ENCODE measurements at regions not wholly inside any gene's neighbourhood (a gene's known extent, or its start where the extent isn't known, plus 50 kb on each side); places are given as distances from the start of the nearest gene placed in this dataset.

GRCh38 chr4:129929052-129929451 lies 833.1 kb downstream of the C4orf33 start:
- H3K36me3 ChIP-seq (ENCODE audit: control insufficient read depth in 4 of 4, insufficient read depth in 4 of 4, low read length in 4 of 4), result no peaks in the 10 kb centered on the region
- no peaks in the 10 kb centered on the region for H3K4me1 ChIP-seq (ENCODE audit: control insufficient read depth in 5 of 5, insufficient read depth in 5 of 5, low read length in 5 of 5)
- H3K4me3 ChIP-seq, result no peak overlapping the region
- H3K27ac ChIP-seq (ENCODE audit: low read depth in 1 of 2, low read length in 1 of 2), result no peak overlapping the region
- ATAC-seq (ENCODE audit: insufficient read depth, low FRiP score) (no peak), DNase-seq (no peak)
- no peaks in the 10 kb centered on the region for H3K27me3 ChIP-seq (ENCODE audit: control insufficient read depth in 3 of 3, insufficient read depth in 3 of 3, low read length in 2 of 3)
- no peak overlapping the region for H3K9ac ChIP-seq (ENCODE audit: insufficient read depth in 1 of 2, low read length in 2 of 2)
- 71 to 74% methylated on average over 1 of the region's 1 CpG for WGBS, 2 donors
- TF ChIP-seq, protein P1, sequence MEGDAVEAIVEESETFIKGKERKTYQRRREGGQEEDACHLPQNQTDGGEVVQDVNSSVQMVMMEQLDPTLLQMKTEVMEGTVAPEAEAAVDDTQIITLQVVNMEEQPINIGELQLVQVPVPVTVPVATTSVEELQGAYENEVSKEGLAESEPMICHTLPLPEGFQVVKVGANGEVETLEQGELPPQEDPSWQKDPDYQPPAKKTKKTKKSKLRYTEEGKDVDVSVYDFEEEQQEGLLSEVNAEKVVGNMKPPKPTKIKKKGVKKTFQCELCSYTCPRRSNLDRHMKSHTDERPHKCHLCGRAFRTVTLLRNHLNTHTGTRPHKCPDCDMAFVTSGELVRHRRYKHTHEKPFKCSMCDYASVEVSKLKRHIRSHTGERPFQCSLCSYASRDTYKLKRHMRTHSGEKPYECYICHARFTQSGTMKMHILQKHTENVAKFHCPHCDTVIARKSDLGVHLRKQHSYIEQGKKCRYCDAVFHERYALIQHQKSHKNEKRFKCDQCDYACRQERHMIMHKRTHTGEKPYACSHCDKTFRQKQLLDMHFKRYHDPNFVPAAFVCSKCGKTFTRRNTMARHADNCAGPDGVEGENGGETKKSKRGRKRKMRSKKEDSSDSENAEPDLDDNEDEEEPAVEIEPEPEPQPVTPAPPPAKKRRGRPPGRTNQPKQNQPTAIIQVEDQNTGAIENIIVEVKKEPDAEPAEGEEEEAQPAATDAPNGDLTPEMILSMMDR (IDR thresholded peaks at IDR 0.05; ENCODE audit: control extremely low read depth, extremely low read depth), result no peak
- no peaks in the 10 kb centered on the region for H3K9me3 ChIP-seq (ENCODE audit: control insufficient read depth in 4 of 4, insufficient read depth in 3 of 4, low read length in 3 of 4)

DNA sequence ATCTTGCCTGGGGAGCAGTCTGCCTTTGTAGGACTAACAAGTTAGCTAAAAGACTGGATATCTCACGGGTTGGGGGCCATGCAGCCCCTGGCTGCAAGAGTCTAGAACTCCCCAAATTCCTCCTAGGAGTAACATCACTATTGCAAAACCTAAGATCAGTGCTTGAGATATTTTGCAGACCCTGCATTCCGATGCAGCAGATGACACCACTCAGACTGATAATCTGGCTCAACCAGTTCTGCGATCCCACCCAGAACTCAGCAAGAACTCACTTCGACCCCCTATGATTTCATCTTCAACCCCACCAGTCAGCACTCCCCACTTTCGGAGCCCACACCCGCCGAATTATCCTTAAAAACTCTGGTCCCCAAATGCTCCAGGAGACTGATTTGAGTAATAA lies 834.0 kb downstream of the C4orf33 start:
- TF ChIP-seq, protein P1 (IDR thresholded peaks at IDR 0.05; ENCODE audit: control extremely low read depth, extremely low read depth), result no peak
- H3K9ac ChIP-seq (ENCODE audit: insufficient read depth in 1 of 2, low read length in 2 of 2), result no peak overlapping the region
- no peak for ATAC-seq (ENCODE audit: insufficient read depth, low FRiP score)
- WGBS, 2 donors, result 82 to 91% methylated on average over 7 of the region's 7 CpGs
- no peaks in the 10 kb centered on the region for H3K27me3 ChIP-seq (ENCODE audit: control insufficient read depth in 3 of 3, insufficient read depth in 3 of 3, low read length in 2 of 3)
- H3K36me3 ChIP-seq (ENCODE audit: control insufficient read depth in 4 of 4, insufficient read depth in 4 of 4, low read length in 4 of 4), result no peaks in the 10 kb centered on the region
- DNase-seq, result no peak
- H3K27ac ChIP-seq (ENCODE audit: low read depth in 1 of 2, low read length in 1 of 2), result no peak overlapping the region
- no peak overlapping the region for H3K4me3 ChIP-seq
- H3K9me3 ChIP-seq (ENCODE audit: control insufficient read depth in 4 of 4, insufficient read depth in 3 of 4, low read length in 3 of 4), result no peaks in the 10 kb centered on the region
- no peaks in the 10 kb centered on the region for H3K4me1 ChIP-seq (ENCODE audit: control insufficient read depth in 5 of 5, insufficient read depth in 5 of 5, low read length in 5 of 5)

DNA sequence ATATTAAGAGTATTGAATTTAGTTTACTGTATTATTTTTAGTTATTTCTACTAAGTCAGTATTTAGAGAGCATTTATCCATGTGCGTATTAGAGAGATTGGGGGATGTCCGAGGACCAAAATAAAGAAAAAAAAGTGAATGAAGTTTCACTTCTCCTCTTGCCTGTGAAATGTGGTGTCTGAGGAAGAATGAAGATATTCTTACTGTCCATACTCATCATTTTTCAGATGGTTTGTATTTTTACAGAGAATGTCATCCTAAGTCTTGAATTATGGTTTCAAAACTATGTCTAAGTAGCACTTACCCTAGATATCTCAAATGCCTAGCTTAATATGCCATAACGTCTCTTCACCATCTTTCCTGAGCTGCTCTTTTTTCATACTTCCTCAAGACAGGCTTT lies 854.3 kb downstream of the C4orf33 start:
- TF ChIP-seq, protein P1 (IDR thresholded peaks at IDR 0.05; ENCODE audit: control extremely low read depth, extremely low read depth), result no peak
- DNase-seq, result no peak
- WGBS, 2 donors, result 83 to 84% methylated on average over 3 of the region's 3 CpGs
- H3K27me3 ChIP-seq (ENCODE audit: control insufficient read depth in 3 of 3, insufficient read depth in 3 of 3, low read length in 2 of 3), result no peaks in the 10 kb centered on the region
- H3K4me1 ChIP-seq (ENCODE audit: control insufficient read depth in 5 of 5, insufficient read depth in 5 of 5, low read length in 5 of 5), result no peaks in the 10 kb centered on the region
- ATAC-seq (ENCODE audit: insufficient read depth, low FRiP score), result no peak
- H3K36me3 ChIP-seq (ENCODE audit: control insufficient read depth in 4 of 4, insufficient read depth in 4 of 4, low read length in 4 of 4), result no peaks in the 10 kb centered on the region
- no peaks in the 10 kb centered on the region for H3K9me3 ChIP-seq (ENCODE audit: control insufficient read depth in 4 of 4, insufficient read depth in 3 of 4, low read length in 3 of 4)
- H3K27ac ChIP-seq (ENCODE audit: low read depth in 1 of 2, low read length in 1 of 2), result no peak overlapping the region
- no peak overlapping the region for H3K9ac ChIP-seq (ENCODE audit: insufficient read depth in 1 of 2, low read length in 2 of 2)
- H3K4me3 ChIP-seq, result no peak overlapping the region

DNA sequence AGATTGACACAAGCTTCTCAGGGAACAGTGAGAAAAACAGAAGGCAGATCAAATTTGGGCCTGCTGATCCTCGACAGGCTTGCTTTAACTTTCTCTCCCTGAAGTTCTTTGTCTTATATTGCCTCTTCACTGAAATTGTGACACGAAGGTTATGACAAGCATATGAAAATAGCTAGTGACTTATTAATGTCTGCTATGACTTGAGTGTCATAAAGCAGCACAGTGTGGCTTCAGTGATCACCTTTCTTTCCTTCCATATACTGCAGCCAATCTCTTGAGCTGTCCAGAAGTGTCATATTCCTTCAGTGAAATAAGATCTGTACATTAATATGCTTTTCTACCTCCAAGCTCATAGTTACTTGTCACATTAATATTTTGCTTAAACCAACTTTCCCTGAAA lies 870.2 kb downstream of the C4orf33 start:
- no peak overlapping the region for H3K9ac ChIP-seq (ENCODE audit: insufficient read depth in 1 of 2, low read length in 2 of 2)
- no peak overlapping the region for H3K27ac ChIP-seq (ENCODE audit: low read depth in 1 of 2, low read length in 1 of 2)
- no peaks in the 10 kb centered on the region for H3K4me1 ChIP-seq (ENCODE audit: control insufficient read depth in 5 of 5, insufficient read depth in 5 of 5, low read length in 5 of 5)
- H3K36me3 ChIP-seq (ENCODE audit: control insufficient read depth in 4 of 4, insufficient read depth in 4 of 4, low read length in 4 of 4), result no peaks in the 10 kb centered on the region
- no peaks in the 10 kb centered on the region for H3K27me3 ChIP-seq (ENCODE audit: control insufficient read depth in 3 of 3, insufficient read depth in 3 of 3, low read length in 2 of 3)
- no peak overlapping the region for H3K4me3 ChIP-seq
- 72 to 75% methylated on average over 2 of the region's 2 CpGs for WGBS, 2 donors
- no peak for DNase-seq
- H3K9me3 ChIP-seq (ENCODE audit: control insufficient read depth in 4 of 4, insufficient read depth in 3 of 4, low read length in 3 of 4), result no peaks in the 10 kb centered on the region
- TF ChIP-seq, protein P1 (IDR thresholded peaks at IDR 0.05; ENCODE audit: control extremely low read depth, extremely low read depth), result no peak
- no peak for ATAC-seq (ENCODE audit: insufficient read depth, low FRiP score)

All from lung (tissue), 11 donors.